ENCODE measurements at regions not wholly inside any gene's neighbourhood (a gene's known extent, or its start where the extent isn't known, plus 50 kb on each side); places are given as distances from the start of the nearest gene placed in this dataset.

DNA sequence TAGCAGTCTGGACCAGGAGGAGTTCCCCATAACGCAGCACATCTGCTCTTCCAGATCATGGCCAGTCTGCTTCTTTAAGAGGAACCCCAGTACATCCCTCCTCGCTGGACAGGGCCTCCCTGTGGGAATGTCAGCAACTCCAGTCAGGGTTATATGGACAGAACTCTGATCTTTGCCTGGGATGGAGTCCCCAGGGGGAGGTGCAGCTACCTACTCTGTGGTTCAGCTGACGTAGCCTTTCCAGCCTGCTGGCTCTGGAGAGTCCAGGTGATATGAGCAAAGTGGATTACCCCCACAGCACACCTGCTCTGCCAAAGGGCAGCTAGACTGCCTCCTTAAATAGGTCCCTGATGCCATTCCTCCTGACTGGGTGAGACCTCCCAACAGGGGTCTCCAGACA, 417.1 kb upstream of the EPHA3 start:
- TF ChIP-seq SP1 (IDR thresholded peaks at IDR 0.05; ENCODE audit: low read depth, low read length) (no peak), MYC (IDR thresholded peaks at IDR 0.05; ENCODE audit: insufficient read depth, insufficient read length, insufficient replicate concordance, low read length, severe bottlenecking) (no peak), CTCF (IDR thresholded peaks at IDR 0.05 in 2 of 3, conservative IDR thresholded peaks at IDR 0.05 in 1 of 3; ENCODE audit: control insufficient read depth in 2 of 3, extremely low read depth in 1 of 3, insufficient read depth in 1 of 3, low read depth in 3 of 3, low read length in 3 of 3) (no peak), POLR2A (IDR thresholded peaks at IDR 0.05; ENCODE audit: low read depth, low read length) (no peak), POLR2AphosphoS5 (IDR thresholded peaks at IDR 0.05; ENCODE audit: low read length) (no peak), RCOR1 (conservative IDR thresholded peaks at IDR 0.05; ENCODE audit: low read depth, low read length) (no peak), NFYB (IDR thresholded peaks at IDR 0.05; ENCODE audit: insufficient read depth, low read depth, low read length) (no peak)

All from GM12878 (cell line).